H1 (cell line): ENCODE measurements at regions not wholly inside any gene's neighbourhood (a gene's known extent, or its start where the extent isn't known, plus 50 kb on each side); places are given as distances from the start of the nearest gene placed in this dataset.

Experiments used
- CTCF ChIA-PET: fragments of 300-600 bp; sonication (Branson Sonifier 250); formaldehyde crosslinking; loops from one replicate; lab custom pipeline; 2021; ENCODE audit not compliant: partially characterized antibody; lab: Charles Lee
- POLR2A ChIA-PET: fragments of 300-600 bp; sonication (Branson Sonifier 250); formaldehyde crosslinking; loops from one replicate; lab custom pipeline; 2021; ENCODE audit warnings: inconsistent platforms; ENCODE audit not compliant: partially characterized antibody; lab: Charles Lee
- DNase-seq, 2 experiments: peaks; one replicate each; pipeline versions ENCODE4 v3.0.0 to v3.0.0-alpha.2; 2010 to 2022; ENCODE audit warnings: low spot score in 2 of 2, low read depth in 1 of 2, mixed read lengths in 1 of 2
- FAIRE-seq: peaks from 2 replicates; lab custom pipeline; 2011; peaks lifted over from hg19 to GRCh38; lab: Jason Lieb, UNC
- H2AFZ ChIP-seq: 2 replicates; pipeline ENCODE4 v1.8.1; 2012; ENCODE audit warnings: low read length, inconsistent platforms
- H2AK5ac ChIP-seq: 2 replicates; pipeline ENCODE4 v1.6.1; 2013; ENCODE audit warnings: low read depth, low read length
- H2BK120ac ChIP-seq: replicated peaks from 2 replicates; pipeline ENCODE3; 2013; ENCODE audit warnings: low read depth, low read length, inconsistent platforms
- H2BK12ac ChIP-seq: 2 replicates; pipeline ENCODE4 v1.6.1; 2013; ENCODE audit warnings: low read depth, low read length
- H2BK15ac ChIP-seq: 2 replicates; pipeline ENCODE4 v1.6.1; 2013; ENCODE audit warnings: low read length
- H2BK20ac ChIP-seq: 2 replicates; pipeline ENCODE4 v1.6.1; 2013; ENCODE audit warnings: low read length
- H2BK5ac ChIP-seq: 2 replicates; pipeline ENCODE4 v1.6.1; 2013; ENCODE audit warnings: low read depth, low read length
- H3K14ac ChIP-seq: 2 replicates; pipeline ENCODE4 v1.6.1; 2013; ENCODE audit warnings: inconsistent platforms; ENCODE audit not compliant: insufficient read length
- H3K18ac ChIP-seq: 2 replicates; pipeline ENCODE4 v1.6.1; 2013; ENCODE audit warnings: low read length; ENCODE audit errors: extremely low read depth
- H3K23ac ChIP-seq: 2 replicates; pipeline ENCODE4 v1.6.1; 2013; ENCODE audit warnings: inconsistent platforms; ENCODE audit not compliant: insufficient read length
- H3K23me2 ChIP-seq: 2 replicates; pipeline ENCODE4 v1.6.1; 2013; ENCODE audit warnings: low read depth, low read length
- H3K27ac ChIP-seq: 2 replicates; pipeline ENCODE4 v1.6.1; 2011; ENCODE audit warnings: low read depth, low read length, inconsistent platforms
- H3K27me3 ChIP-seq, 4 experiments: replicated peaks in 1 of 4; 1 replicate in 1 of 4; 2 replicates in 3 of 4; pipeline versions ENCODE4 v1.6.1 to v1.8.1; 2011 to 2013; ENCODE audit warnings: low read length in 3 of 4, mild to moderate bottlenecking in 3 of 4, inconsistent platforms in 2 of 4, mixed read lengths in 2 of 4, moderate library complexity in 1 of 4; ENCODE audit not compliant: control insufficient read depth in 3 of 4, insufficient read depth in 3 of 4; ENCODE audit errors: extremely low read depth in 1 of 4
- H3K36me3 ChIP-seq, 4 experiments: 2 replicates each; pipeline versions ENCODE4 v1.6.1 to v1.8.1; 2011 to 2013; ENCODE audit warnings: mild to moderate bottlenecking in 4 of 4, low read length in 3 of 4, moderate library complexity in 2 of 4, control low read depth in 1 of 4, inconsistent platforms in 1 of 4; ENCODE audit not compliant: insufficient read depth in 4 of 4, control insufficient read depth in 2 of 4
- H3K4ac ChIP-seq: replicated peaks from 2 replicates; pipeline ENCODE3; 2013; ENCODE audit warnings: low read length, low read depth, mixed read lengths, inconsistent platforms; ENCODE audit not compliant: insufficient read length
- H3K4me1 ChIP-seq, 4 experiments: replicated peaks in 1 of 4; 1 replicate in 1 of 4; 2 replicates in 3 of 4; pipeline versions ENCODE4 v1.6.1 to v1.8.1; 2011 to 2013; ENCODE audit warnings: low read length in 3 of 4, inconsistent platforms in 2 of 4, mixed read lengths in 1 of 4; ENCODE audit not compliant: insufficient read depth in 4 of 4, control insufficient read depth in 3 of 4
- H3K4me2 ChIP-seq, 2 experiments: 2 replicates each; pipeline versions ENCODE4 v1.6.1 to v1.8.1; 2011 to 2013; ENCODE audit warnings: low read depth in 2 of 2, low read length in 2 of 2, control low read depth in 1 of 2, inconsistent platforms in 1 of 2, mild to moderate bottlenecking in 1 of 2; ENCODE audit not compliant: insufficient read depth in 1 of 2
- H3K4me3 ChIP-seq, 4 experiments: fragments of 200-600, 300-600 bp in 1 of 4; sonication (generic), shearing (Covaris generic), sonication (Bioruptor Twin) in 1 of 4; 2 replicates each; pipeline versions ENCODE4 v1.5.1 to v1.8.1; 2011 to 2016; ENCODE audit warnings: low read length in 4 of 4, low read depth in 3 of 4, control low read depth in 2 of 4, inconsistent platforms in 2 of 4, mild to moderate bottlenecking in 2 of 4, mixed read lengths in 1 of 4, moderate library complexity in 1 of 4; ENCODE audit not compliant: insufficient read depth in 2 of 4; ENCODE audit errors: extremely low read depth in 1 of 4
- H3K56ac ChIP-seq: replicated peaks from 2 replicates; pipeline ENCODE3; 2013; ENCODE audit warnings: low read depth, mild to moderate bottlenecking, mixed read lengths, low read length, inconsistent platforms; ENCODE audit not compliant: insufficient read length
- H3K79me1 ChIP-seq: 2 replicates; pipeline ENCODE4 v1.6.1; 2013; ENCODE audit warnings: low read depth, low read length, control low read depth
- H3K79me2 ChIP-seq, 2 experiments: 2 replicates each; pipeline versions ENCODE4 v1.6.1 to v1.8.1; 2012 to 2013; ENCODE audit warnings: low read length in 2 of 2, mild to moderate bottlenecking in 2 of 2, inconsistent platforms in 1 of 2; ENCODE audit not compliant: insufficient read depth in 2 of 2, control insufficient read depth in 1 of 2
- H3K9ac ChIP-seq, 4 experiments: replicated peaks in 1 of 4; 1 replicate in 1 of 4; 2 replicates in 3 of 4; pipeline versions ENCODE4 v1.6.1 to v1.8.1; 2011 to 2013; ENCODE audit warnings: low read depth in 3 of 4, low read length in 3 of 4, control low read depth in 2 of 4, mild to moderate bottlenecking in 2 of 4, moderate library complexity in 2 of 4, inconsistent platforms in 1 of 4; ENCODE audit errors: extremely low read depth in 1 of 4
- H3K9me3 ChIP-seq, 2 experiments: 2 replicates each; pipeline versions ENCODE4 v1.6.1 to v1.8.1; 2012 to 2013; ENCODE audit warnings: mild to moderate bottlenecking in 2 of 2, moderate library complexity in 2 of 2, control low read depth in 1 of 2, inconsistent platforms in 1 of 2, low read depth in 1 of 2, low read length in 1 of 2, mixed read lengths in 1 of 2; ENCODE audit not compliant: insufficient read depth in 2 of 2
- H4K20me1 ChIP-seq, 2 experiments: replicated peaks in 1 of 2; 2 replicates each; pipeline versions ENCODE3 to v1.8.1; 2011 to 2013; ENCODE audit warnings: inconsistent platforms in 2 of 2, low read length in 2 of 2, mild to moderate bottlenecking in 1 of 2; ENCODE audit not compliant: insufficient read depth in 2 of 2, control insufficient read depth in 1 of 2
- H4K5ac ChIP-seq: 2 replicates; pipeline ENCODE4 v1.6.1; 2013; ENCODE audit warnings: low read length, low read depth, mixed read lengths, inconsistent platforms; ENCODE audit not compliant: insufficient read length
- H4K8ac ChIP-seq: 2 replicates; pipeline ENCODE4 v1.8.0; 2013; ENCODE audit warnings: mild to moderate bottlenecking, moderate library complexity, low read length, inconsistent platforms; ENCODE audit not compliant: insufficient read depth; ENCODE audit errors: extremely low read depth
- H4K91ac ChIP-seq: replicated peaks from 2 replicates; pipeline ENCODE3; 2013; ENCODE audit warnings: low read length, mixed read lengths, inconsistent platforms; ENCODE audit not compliant: insufficient read length
- BACH1 ChIP-seq: IDR thresholded peaks from 2 replicates; pipeline ENCODE4 v1.6.1; 2012; ENCODE audit warnings: low read length, improper control_type of control experiment
- BRCA1 ChIP-seq: IDR thresholded peaks from 2 replicates; pipeline ENCODE4 v1.6.1; 2012; ENCODE audit warnings: low read depth, low read length, improper control_type of control experiment
- CBX5 ChIP-seq: fragments of 300-800, 300-1000 bp; sonication (generic); IDR thresholded peaks from 2 replicates; pipeline ENCODE4 v1.7.1; 2016; ENCODE audit warnings: antibody characterized with exemption, low read length, low read depth
- CREB1 ChIP-seq: IDR thresholded peaks from 2 replicates; pipeline ENCODE4 v1.6.1; 2012; ENCODE audit warnings: inconsistent platforms
- HDAC6 ChIP-seq: IDR thresholded peaks from one replicate; pipeline ENCODE4 v1.7.1; 2012; ENCODE audit warnings: low read depth, mild to moderate bottlenecking, inconsistent platforms, low read length, moderate library complexity
- MAX ChIP-seq: IDR thresholded peaks from 2 replicates; pipeline ENCODE4 v1.6.1; 2012; ENCODE audit warnings: inconsistent platforms
- ZNF274 ChIP-seq: IDR thresholded peaks from 2 replicates; pipeline ENCODE4 v1.7.0; 2012; ENCODE audit warnings: low read length, borderline replicate concordance; ENCODE audit errors: extremely low read depth
- WGBS, 2 experiments: shearing (Covaris generic) in 1 of 2; methylation state at CpG; one replicate each; pipeline versions ENCODE4 v1.1.6 to v1.1.7; 2013 to 2015; ENCODE audit warnings: low lambda C conversion rate in 2 of 2, mixed read lengths in 2 of 2, inconsistent platforms in 1 of 2, low coverage in 1 of 2, missing lambda C conversion rate in 1 of 2; ENCODE audit not compliant: insufficient replicate concordance in 2 of 2, insufficient coverage in 1 of 2, insufficient read length in 1 of 2; ENCODE audit errors: extremely low coverage in 1 of 2, missing lambda C conversion rate in 1 of 2; 5-methylcytosine and 5-hydroxymethylcytosine counted together

DNA sequence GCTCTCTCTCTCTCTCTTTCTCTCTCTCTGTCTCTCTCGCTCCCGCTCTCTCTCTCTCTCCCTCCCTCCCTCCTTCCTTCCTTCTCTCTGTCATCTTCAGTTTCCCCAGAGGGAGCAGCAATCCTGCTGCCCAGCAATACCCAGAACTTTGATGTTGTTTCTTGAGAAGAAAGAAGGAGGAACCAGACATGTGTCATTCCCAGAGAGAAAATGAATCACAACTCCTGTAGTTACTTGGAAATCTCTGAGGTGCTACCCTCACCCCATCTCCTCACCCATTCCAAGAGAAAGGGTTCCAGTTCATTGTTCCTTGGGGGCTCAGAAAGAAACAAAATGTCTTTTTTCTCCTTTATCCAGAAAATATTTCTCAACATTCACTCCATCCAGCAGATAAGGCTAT lies 449.1 kb downstream of the TNS1 start:
- Histone ChIP-seq H3K4me2 (no peak overlapping the region), H3K9ac (no peak overlapping the region), H2AK5ac (no peak overlapping the region), H4K8ac (no peak overlapping the region), H3K9me3 (no peaks in the 10 kb centered on the region), H3K56ac (no peak overlapping the region), H3K4me1 (peaks cover 2 to 17% (median 8%) of the 10 kb centered on the region in 4 experiments; a peak in 5 of 7 replicates), H2AFZ (no peak overlapping the region), H3K36me3 (no peaks in the 10 kb centered on the region), H2BK15ac (no peak overlapping the region), H3K14ac (no peak overlapping the region), H4K20me1 (no peaks in the 10 kb centered on the region), H3K4ac (no peak overlapping the region), H4K91ac (no peak overlapping the region), H3K4me3 (no peak overlapping the region), H2BK120ac (no peak overlapping the region), H3K79me2 (no peaks in the 10 kb centered on the region), H2BK20ac (no peak overlapping the region), H4K5ac (no peak overlapping the region), H2BK5ac (no peak overlapping the region), H2BK12ac (no peak overlapping the region), H3K27ac (no peak overlapping the region), H3K23ac (no peak overlapping the region), H3K27me3 (no peaks in the 10 kb centered on the region), H3K23me2 (no peaks in the 10 kb centered on the region), H3K18ac (no peak overlapping the region), H3K79me1 (no peaks in the 10 kb centered on the region)
- TF ChIP-seq HDAC6 (no peak), BACH1 (no peak), CBX5 (no peak), CREB1 (no peak), BRCA1 (no peak), ZNF274 (no peak), MAX (no peak)
- FAIRE-seq, result no peak
- 100% methylated on average over 2 of the region's 2 CpGs; no CpG with 5 or more reads in 1 of the 2 experiments for WGBS, 2 experiments
- DNase-seq, result no peak
- POLR2A ChIA-PET, result no interaction called here
- CTCF ChIA-PET, result interaction anchor here (0.7 to 0.8 kb wide), 2 partner anchors 9 to 14 kb away, joined by 3 to 4 read pairs; no protein-coding TSS in a partner anchor
